Psoas muscle (tissue), 7 donors: ENCODE measurements at regions not wholly inside any gene's neighbourhood (a gene's known extent, or its start where the extent isn't known, plus 50 kb on each side); places are given as distances from the start of the nearest gene placed in this dataset.
A peak's percentile ranks its signal among the peaks of the same experiment; 100 is the strongest.

Source experiments
- ATAC-seq, 4 donors: fragments of 200-7000 bp; cut with Tn5 transposase; one replicate each; pipeline ENCODE4 v1.9.1; 2020; ENCODE audit warnings: moderate library complexity in 3 of 4, mild to moderate bottlenecking in 2 of 4
- DNase-seq, 2 donors: peaks; one replicate each; pipeline ENCODE4 v3.0.0-alpha.2; 2020
- H3K27ac ChIP-seq: fragments of 200-600 bp; one replicate; pipeline ENCODE4 v1.8.0; 2022
- H3K27me3 ChIP-seq, 3 donors: fragments of 200-600 bp in 1 of 3; one replicate each; pipeline versions ENCODE4 v1.6.1 to v1.8.0; 2013 to 2022; ENCODE audit warnings: low read length in 2 of 3, mild to moderate bottlenecking in 2 of 3, moderate library complexity in 1 of 3; ENCODE audit not compliant: insufficient read depth in 3 of 3
- H3K36me3 ChIP-seq, 2 donors: fragments of 200-600 bp in 1 of 2; one replicate each; pipeline versions ENCODE4 v1.6.1 to v1.8.0; 2013 to 2022; ENCODE audit warnings: low read depth in 1 of 2, mild to moderate bottlenecking in 1 of 2, moderate library complexity in 1 of 2; ENCODE audit not compliant: insufficient read depth in 1 of 2
- H3K4me1 ChIP-seq: fragments of 200-600 bp; one replicate; pipeline ENCODE4 v1.8.0; 2022
- H3K4me3 ChIP-seq: fragments of 200-600 bp; one replicate; pipeline ENCODE4 v1.8.0; 2022; ENCODE audit warnings: mild to moderate bottlenecking
- H3K9me3 ChIP-seq: fragments of 200-600 bp; one replicate; pipeline ENCODE4 v1.8.0; 2022
- WGBS, 3 donors: extraction: QIAGEN DNeasy Blood & Tissue Kit; methylation state at CpG; one replicate each; pipeline versions ENCODE4 v1.1.6 to v1.1.7; 2013; 5-methylcytosine and 5-hydroxymethylcytosine counted together
- intact Hi-C, 2 donors: fragments of 100-400 bp; cut with DNase I; formaldehyde crosslinking; loops; one replicate each; pipeline versions ENCODE4 v1.11.0 to v1.14.2; 2022
- TF ChIP-seq, protein P1 (sequence below): fragments of 200-600 bp; IDR thresholded peaks from one replicate; pipeline ENCODE4 v1.8.0; 2022; ENCODE audit warnings: antibody characterized with exemption
- donor health status: healthy with polysubstance abuse.
- donor health status: DM: no; HTN: no; CAD: no; lungs with moderate emphysema.
- donor health status: Bipolar disorder and iron deficiency.
- donor health status: healthy.
- donor health status: DM: yes; HTN: yes; CAD: no.
- donor health status: DM: no; HTN: no; CAD: no.
- donor health status: DM: yes; HTN: yes; CAD: no.

DNA sequence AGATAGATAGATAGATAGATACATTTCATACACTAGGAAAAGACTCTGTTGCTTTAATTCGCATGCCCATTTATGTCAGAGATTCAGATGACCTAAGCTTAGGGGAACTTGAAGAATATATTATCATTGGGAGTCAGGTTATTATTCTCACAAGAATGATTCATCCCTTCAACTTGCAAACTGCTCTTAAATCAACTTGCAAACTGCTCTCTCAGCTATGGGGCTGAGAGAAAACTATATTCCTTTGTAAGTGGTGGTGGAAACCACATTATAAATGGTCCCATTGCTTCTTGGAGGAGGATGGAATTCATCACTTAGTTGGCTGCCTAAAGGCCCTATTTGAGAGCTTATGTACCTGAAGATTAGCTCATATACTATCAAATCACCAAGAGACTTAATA is 160.9 kb upstream of the STAC start:
- Histone ChIP-seq H3K27me3 (no peaks in the 10 kb centered on the region), H3K9me3 (no peaks in the 10 kb centered on the region), H3K36me3 (no peaks in the 10 kb centered on the region), H3K27ac (no peak overlapping the region), H3K4me1 (no peaks in the 10 kb centered on the region), H3K4me3 (no peak overlapping the region)
- DNase-seq (no peak), ATAC-seq (no peak)
- TF ChIP-seq, protein P1, sequence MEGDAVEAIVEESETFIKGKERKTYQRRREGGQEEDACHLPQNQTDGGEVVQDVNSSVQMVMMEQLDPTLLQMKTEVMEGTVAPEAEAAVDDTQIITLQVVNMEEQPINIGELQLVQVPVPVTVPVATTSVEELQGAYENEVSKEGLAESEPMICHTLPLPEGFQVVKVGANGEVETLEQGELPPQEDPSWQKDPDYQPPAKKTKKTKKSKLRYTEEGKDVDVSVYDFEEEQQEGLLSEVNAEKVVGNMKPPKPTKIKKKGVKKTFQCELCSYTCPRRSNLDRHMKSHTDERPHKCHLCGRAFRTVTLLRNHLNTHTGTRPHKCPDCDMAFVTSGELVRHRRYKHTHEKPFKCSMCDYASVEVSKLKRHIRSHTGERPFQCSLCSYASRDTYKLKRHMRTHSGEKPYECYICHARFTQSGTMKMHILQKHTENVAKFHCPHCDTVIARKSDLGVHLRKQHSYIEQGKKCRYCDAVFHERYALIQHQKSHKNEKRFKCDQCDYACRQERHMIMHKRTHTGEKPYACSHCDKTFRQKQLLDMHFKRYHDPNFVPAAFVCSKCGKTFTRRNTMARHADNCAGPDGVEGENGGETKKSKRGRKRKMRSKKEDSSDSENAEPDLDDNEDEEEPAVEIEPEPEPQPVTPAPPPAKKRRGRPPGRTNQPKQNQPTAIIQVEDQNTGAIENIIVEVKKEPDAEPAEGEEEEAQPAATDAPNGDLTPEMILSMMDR, result no peak
- 91 to 100% (median 96%) methylated on average over 1 of the region's 1 CpG for WGBS, 3 donors
- intact Hi-C loops, result no loop called here

DNA sequence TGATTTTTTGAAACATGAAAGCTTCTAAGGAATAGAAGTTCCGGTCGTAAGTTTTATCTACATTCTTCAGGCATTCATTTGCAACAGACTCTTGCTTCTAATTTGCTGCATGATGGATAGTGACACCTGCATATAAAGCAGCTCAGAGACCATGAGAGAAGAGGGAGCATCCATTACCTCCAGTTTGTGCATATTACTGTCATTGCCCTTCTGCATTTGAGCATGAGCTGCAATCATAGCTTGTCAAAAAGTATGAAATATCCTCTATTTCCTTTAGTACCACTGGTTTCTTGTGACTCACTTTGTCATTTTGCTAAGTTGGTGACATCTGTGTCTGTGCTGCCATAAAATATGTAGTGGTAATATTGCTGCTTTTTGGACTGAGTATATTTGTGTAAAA is 160.1 kb upstream of the STAC start:
- Histone ChIP-seq H3K4me3 (no peak overlapping the region), H3K9me3 (no peaks in the 10 kb centered on the region), H3K4me1 (no peaks in the 10 kb centered on the region), H3K36me3 (no peaks in the 10 kb centered on the region), H3K27me3 (no peaks in the 10 kb centered on the region), H3K27ac (no peak overlapping the region)
- no peak for ATAC-seq
- DNase-seq, result no peak
- TF ChIP-seq, protein P1, result no peak
- 86 to 90% (median 86%) methylated on average over 2 of the region's 2 CpGs for WGBS, 3 donors
- intact Hi-C loops, result no loop called here

DNA sequence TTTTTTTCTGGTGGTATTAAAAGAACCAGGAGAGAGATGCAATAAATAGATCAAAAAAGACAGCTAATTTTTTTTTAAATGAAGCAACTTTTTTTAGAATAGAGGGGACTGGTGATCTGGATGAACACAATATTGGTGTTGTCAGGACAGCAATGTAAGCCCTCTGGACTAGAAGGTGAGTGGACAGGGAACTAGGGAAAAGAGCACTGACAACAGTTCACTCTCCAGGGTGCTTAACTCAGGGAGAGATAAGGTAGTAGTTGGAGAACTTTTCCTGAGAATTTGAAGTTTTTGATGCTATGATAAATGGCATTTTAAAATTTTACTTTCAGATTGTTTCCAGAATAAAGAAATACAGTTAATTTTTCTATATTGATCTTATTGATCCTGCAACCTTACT is 158.3 kb upstream of the STAC start:
- Histone ChIP-seq H3K4me1 (no peaks in the 10 kb centered on the region), H3K4me3 (no peak overlapping the region), H3K36me3 (no peaks in the 10 kb centered on the region), H3K9me3 (no peaks in the 10 kb centered on the region), H3K27ac (no peak overlapping the region), H3K27me3 (no peaks in the 10 kb centered on the region)
- TF ChIP-seq, protein P1, result no peak
- intact Hi-C loops, result no loop called here
- ATAC-seq (no peak), DNase-seq (no peak)

DNA sequence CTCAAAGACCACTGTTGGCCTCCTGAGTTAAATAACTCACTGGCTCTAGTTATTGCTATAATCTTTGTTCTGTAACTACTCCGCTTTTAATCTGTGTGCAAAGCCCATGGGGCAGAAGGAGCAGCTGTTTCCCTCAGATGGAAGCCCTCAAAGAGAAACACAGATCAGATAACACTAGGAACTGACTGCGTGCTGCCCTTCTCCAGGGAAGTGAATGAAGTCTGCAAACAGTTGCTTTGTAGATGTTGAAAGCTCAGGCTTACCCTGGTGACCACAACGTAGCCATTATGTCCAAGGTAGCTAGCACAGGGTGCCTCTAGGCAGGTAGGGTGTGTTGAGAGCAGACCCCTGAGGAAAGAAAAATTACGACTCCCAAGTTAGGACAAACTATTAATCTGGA is 152.3 kb upstream of the STAC start:
- intact Hi-C loops, result no loop called here
- ATAC-seq (peak in 1 of 4 donors; percentile 40), DNase-seq (no peak)
- no peaks in the 10 kb centered on the region for H3K9me3 ChIP-seq
- WGBS, 3 donors, result 14 to 20% (median 15%) methylated on average over 4 of the region's 4 CpGs
- H3K36me3 ChIP-seq, result no peaks in the 10 kb centered on the region
- H3K27ac ChIP-seq, result no peak overlapping the region
- TF ChIP-seq, protein P1, result no peak
- H3K4me1 ChIP-seq, result no peaks in the 10 kb centered on the region
- H3K27me3 ChIP-seq, result no peaks in the 10 kb centered on the region
- H3K4me3 ChIP-seq, result no peak overlapping the region

DNA sequence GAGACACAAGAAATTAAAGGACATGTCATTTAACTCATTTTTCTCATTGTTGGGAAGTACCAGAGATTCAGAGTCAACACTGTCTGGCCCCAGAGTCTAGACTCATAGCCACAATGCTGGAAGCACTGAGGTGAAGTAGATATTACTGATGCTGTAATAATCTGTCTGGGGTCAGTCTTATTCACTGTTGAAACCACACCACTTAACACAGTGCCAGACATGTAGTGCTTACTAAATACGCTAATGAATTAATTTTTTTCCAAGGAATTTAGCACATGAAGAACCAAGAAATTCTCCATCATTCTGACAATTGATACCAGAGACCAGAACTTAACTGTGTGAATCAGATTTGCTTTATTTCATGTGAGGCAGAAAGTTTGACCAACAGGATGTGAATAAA is 150.8 kb upstream of the STAC start:
- H3K27me3 ChIP-seq, result no peaks in the 10 kb centered on the region
- no peak for ATAC-seq
- intact Hi-C loops, result no loop called here
- DNase-seq, result no peak
- H3K9me3 ChIP-seq, result no peaks in the 10 kb centered on the region
- WGBS, 3 donors, result 80 to 88% (median 86%) methylated on average over 1 of the region's 1 CpG
- no peaks in the 10 kb centered on the region for H3K4me1 ChIP-seq
- TF ChIP-seq, protein P1, result no peak
- no peak overlapping the region for H3K4me3 ChIP-seq
- H3K36me3 ChIP-seq, result no peaks in the 10 kb centered on the region
- no peak overlapping the region for H3K27ac ChIP-seq
